Osteoblast (primary cell): ENCODE measurements at regions not wholly inside any gene's neighbourhood (a gene's known extent, or its start where the extent isn't known, plus 50 kb on each side); places are given as distances from the start of the nearest gene placed in this dataset.

Experiments
- DNase-seq: peaks from one replicate; pipeline ENCODE4 v3.0.0; 2011; ENCODE audit warnings: low spot score, mixed read lengths; ENCODE audit not compliant: insufficient read length; ENCODE audit errors: missing footprints
- H2AFZ ChIP-seq: 2 replicates; pipeline ENCODE4 v1.6.0; 2011; ENCODE audit warnings: mild to moderate bottlenecking, low read length
- H3K27ac ChIP-seq: 2 replicates; pipeline ENCODE4 v1.5.1; 2011; ENCODE audit warnings: mild to moderate bottlenecking, low read depth, low read length, moderate library complexity
- H3K27me3 ChIP-seq: 2 replicates; pipeline ENCODE4 v1.6.0; 2012; ENCODE audit warnings: mild to moderate bottlenecking, control low read depth, inconsistent platforms, low read length, moderate library complexity; ENCODE audit not compliant: insufficient read depth
- H3K36me3 ChIP-seq: 2 replicates; pipeline ENCODE4 v1.5.1; 2011; ENCODE audit warnings: mild to moderate bottlenecking, low read length, control low read depth, moderate library complexity; ENCODE audit not compliant: insufficient read depth
- H3K4me1 ChIP-seq: 2 replicates; pipeline ENCODE4 v1.5.1; 2011; ENCODE audit warnings: mild to moderate bottlenecking, low read length, control low read depth, moderate library complexity; ENCODE audit not compliant: insufficient read depth
- H3K4me2 ChIP-seq: 2 replicates; pipeline ENCODE4 v1.6.0; 2011; ENCODE audit warnings: mild to moderate bottlenecking, low read length; ENCODE audit not compliant: insufficient read depth
- H3K4me3 ChIP-seq: fragments of 200-600 bp; sonication (generic); 3 replicates; pipeline ENCODE4 v1.5.1; 2012; ENCODE audit warnings: mild to moderate bottlenecking, low read length, inconsistent platforms; ENCODE audit not compliant: insufficient read depth
- H3K79me2 ChIP-seq: 2 replicates; pipeline ENCODE4 v1.6.0; 2012; ENCODE audit warnings: mild to moderate bottlenecking, low read length, control low read depth, inconsistent platforms; ENCODE audit not compliant: insufficient read depth
- H3K9me3 ChIP-seq: 2 replicates; pipeline ENCODE4 v1.5.1; 2011; ENCODE audit warnings: low read depth, low read length, control low read depth
- H4K20me1 ChIP-seq: 2 replicates; pipeline ENCODE4 v1.6.0; 2012; ENCODE audit warnings: mild to moderate bottlenecking, low read length, control low read depth; ENCODE audit not compliant: insufficient read depth
- TF ChIP-seq, protein P1 (sequence below): IDR thresholded peaks from 2 replicates; pipeline ENCODE4 v1.5.1; 2011; ENCODE audit warnings: mild to moderate bottlenecking, low read depth, low read length, moderate library complexity; ENCODE audit errors: extremely low read depth

GRCh38 chr13:106796280-106797047, 228.5 kb upstream of the ARGLU1 start:
- H3K4me1 ChIP-seq, result no peaks in the 10 kb centered on the region
- H3K36me3 ChIP-seq, result no peaks in the 10 kb centered on the region
- no peaks in the 10 kb centered on the region for H4K20me1 ChIP-seq
- H3K27ac ChIP-seq, result no peak overlapping the region
- no peak overlapping the region for H3K4me2 ChIP-seq
- TF ChIP-seq, protein P1, sequence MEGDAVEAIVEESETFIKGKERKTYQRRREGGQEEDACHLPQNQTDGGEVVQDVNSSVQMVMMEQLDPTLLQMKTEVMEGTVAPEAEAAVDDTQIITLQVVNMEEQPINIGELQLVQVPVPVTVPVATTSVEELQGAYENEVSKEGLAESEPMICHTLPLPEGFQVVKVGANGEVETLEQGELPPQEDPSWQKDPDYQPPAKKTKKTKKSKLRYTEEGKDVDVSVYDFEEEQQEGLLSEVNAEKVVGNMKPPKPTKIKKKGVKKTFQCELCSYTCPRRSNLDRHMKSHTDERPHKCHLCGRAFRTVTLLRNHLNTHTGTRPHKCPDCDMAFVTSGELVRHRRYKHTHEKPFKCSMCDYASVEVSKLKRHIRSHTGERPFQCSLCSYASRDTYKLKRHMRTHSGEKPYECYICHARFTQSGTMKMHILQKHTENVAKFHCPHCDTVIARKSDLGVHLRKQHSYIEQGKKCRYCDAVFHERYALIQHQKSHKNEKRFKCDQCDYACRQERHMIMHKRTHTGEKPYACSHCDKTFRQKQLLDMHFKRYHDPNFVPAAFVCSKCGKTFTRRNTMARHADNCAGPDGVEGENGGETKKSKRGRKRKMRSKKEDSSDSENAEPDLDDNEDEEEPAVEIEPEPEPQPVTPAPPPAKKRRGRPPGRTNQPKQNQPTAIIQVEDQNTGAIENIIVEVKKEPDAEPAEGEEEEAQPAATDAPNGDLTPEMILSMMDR, result no peak
- no peak overlapping the region for H3K4me3 ChIP-seq
- no peaks in the 10 kb centered on the region for H3K9me3 ChIP-seq
- no peaks in the 10 kb centered on the region for H3K27me3 ChIP-seq
- DNase-seq, result no peak
- no peak overlapping the region for H2AFZ ChIP-seq
- H3K79me2 ChIP-seq, result no peaks in the 10 kb centered on the region

GRCh38 chr13:106795847-106796246, 227.9 kb upstream of the ARGLU1 start:
- Histone ChIP-seq H3K9me3 (no peaks in the 10 kb centered on the region), H3K27ac (no peak overlapping the region), H4K20me1 (no peaks in the 10 kb centered on the region), H2AFZ (no peak overlapping the region), H3K4me2 (no peak overlapping the region), H3K4me1 (no peaks in the 10 kb centered on the region), H3K27me3 (no peaks in the 10 kb centered on the region), H3K4me3 (no peak overlapping the region), H3K36me3 (no peaks in the 10 kb centered on the region), H3K79me2 (no peaks in the 10 kb centered on the region)
- TF ChIP-seq, protein P1, result no peak
- no peak for DNase-seq

GRCh38 chr13:106794117-106794516, 226.2 kb upstream of the ARGLU1 start:
- no peak for DNase-seq
- Histone ChIP-seq H3K4me2 (no peak overlapping the region), H3K9me3 (no peaks in the 10 kb centered on the region), H3K36me3 (no peaks in the 10 kb centered on the region), H3K4me1 (no peaks in the 10 kb centered on the region), H3K4me3 (no peak overlapping the region), H3K27ac (no peak overlapping the region), H4K20me1 (no peaks in the 10 kb centered on the region), H2AFZ (no peak overlapping the region), H3K27me3 (no peaks in the 10 kb centered on the region), H3K79me2 (no peaks in the 10 kb centered on the region)
- TF ChIP-seq, protein P1, result no peak

GRCh38 chr13:106789911-106790310, 222.0 kb upstream of the ARGLU1 start:
- H3K4me1 ChIP-seq, result no peaks in the 10 kb centered on the region
- H3K9me3 ChIP-seq, result no peaks in the 10 kb centered on the region
- H3K27ac ChIP-seq, result no peak overlapping the region
- H3K4me2 ChIP-seq, result no peak overlapping the region
- H4K20me1 ChIP-seq, result no peaks in the 10 kb centered on the region
- peak; percentile 41 for DNase-seq
- no peaks in the 10 kb centered on the region for H3K79me2 ChIP-seq
- no peak overlapping the region for H2AFZ ChIP-seq
- H3K4me3 ChIP-seq, result no peak overlapping the region
- TF ChIP-seq, protein P1, result no peak
- no peaks in the 10 kb centered on the region for H3K27me3 ChIP-seq
- no peaks in the 10 kb centered on the region for H3K36me3 ChIP-seq
